ENCODE measurements at regions not wholly inside any gene's neighbourhood (a gene's known extent, or its start where the extent isn't known, plus 50 kb on each side); places are given as distances from the start of the nearest gene placed in this dataset.

DNA sequence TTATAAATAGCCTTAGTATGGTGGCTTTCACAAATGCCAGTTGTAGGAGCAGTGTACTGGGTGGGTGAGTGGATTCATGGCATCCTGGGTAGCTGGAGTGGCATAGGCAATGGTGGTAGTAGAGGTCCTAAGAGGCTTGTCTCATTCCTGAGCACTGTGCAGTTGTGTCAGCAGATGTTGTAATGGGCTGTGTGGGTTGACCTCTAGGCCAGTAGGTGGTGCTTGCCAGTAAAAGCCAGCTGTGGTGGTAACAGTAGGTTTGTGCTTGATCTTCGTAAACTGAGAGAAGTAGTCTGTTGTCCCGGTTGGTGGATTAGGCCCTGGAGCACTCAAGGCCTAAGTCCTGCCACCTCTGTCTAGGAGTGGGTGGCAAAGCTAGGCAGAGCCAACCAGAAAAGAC, 149.7 kb upstream of the SUCLG2 start:
- no peak for DNase-seq (ENCODE audit: low read depth in 1 of 2, low spot score in 1 of 2)
- Histone ChIP-seq H3K27me3 (ENCODE audit: insufficient read depth, poor library complexity, severe bottlenecking) (no peaks in the 10 kb centered on the region), H3K4me3 (replicated peaks; ENCODE audit: insufficient read depth, low read length) (no peak overlapping the region), H3K27ac (replicated peaks) (no peak overlapping the region)
- TF ChIP-seq SPI1 (IDR thresholded peaks at IDR 0.05; ENCODE audit: borderline replicate concordance, low read depth), result no peak
- TF ChIP-seq, protein P1, sequence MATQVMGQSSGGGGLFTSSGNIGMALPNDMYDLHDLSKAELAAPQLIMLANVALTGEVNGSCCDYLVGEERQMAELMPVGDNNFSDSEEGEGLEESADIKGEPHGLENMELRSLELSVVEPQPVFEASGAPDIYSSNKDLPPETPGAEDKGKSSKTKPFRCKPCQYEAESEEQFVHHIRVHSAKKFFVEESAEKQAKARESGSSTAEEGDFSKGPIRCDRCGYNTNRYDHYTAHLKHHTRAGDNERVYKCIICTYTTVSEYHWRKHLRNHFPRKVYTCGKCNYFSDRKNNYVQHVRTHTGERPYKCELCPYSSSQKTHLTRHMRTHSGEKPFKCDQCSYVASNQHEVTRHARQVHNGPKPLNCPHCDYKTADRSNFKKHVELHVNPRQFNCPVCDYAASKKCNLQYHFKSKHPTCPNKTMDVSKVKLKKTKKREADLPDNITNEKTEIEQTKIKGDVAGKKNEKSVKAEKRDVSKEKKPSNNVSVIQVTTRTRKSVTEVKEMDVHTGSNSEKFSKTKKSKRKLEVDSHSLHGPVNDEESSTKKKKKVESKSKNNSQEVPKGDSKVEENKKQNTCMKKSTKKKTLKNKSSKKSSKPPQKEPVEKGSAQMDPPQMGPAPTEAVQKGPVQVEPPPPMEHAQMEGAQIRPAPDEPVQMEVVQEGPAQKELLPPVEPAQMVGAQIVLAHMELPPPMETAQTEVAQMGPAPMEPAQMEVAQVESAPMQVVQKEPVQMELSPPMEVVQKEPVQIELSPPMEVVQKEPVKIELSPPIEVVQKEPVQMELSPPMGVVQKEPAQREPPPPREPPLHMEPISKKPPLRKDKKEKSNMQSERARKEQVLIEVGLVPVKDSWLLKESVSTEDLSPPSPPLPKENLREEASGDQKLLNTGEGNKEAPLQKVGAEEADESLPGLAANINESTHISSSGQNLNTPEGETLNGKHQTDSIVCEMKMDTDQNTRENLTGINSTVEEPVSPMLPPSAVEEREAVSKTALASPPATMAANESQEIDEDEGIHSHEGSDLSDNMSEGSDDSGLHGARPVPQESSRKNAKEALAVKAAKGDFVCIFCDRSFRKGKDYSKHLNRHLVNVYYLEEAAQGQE (IDR thresholded peaks at IDR 0.05; ENCODE audit: insufficient replicate concordance, low read depth), result no peak
- TF ChIP-seq, protein P2, sequence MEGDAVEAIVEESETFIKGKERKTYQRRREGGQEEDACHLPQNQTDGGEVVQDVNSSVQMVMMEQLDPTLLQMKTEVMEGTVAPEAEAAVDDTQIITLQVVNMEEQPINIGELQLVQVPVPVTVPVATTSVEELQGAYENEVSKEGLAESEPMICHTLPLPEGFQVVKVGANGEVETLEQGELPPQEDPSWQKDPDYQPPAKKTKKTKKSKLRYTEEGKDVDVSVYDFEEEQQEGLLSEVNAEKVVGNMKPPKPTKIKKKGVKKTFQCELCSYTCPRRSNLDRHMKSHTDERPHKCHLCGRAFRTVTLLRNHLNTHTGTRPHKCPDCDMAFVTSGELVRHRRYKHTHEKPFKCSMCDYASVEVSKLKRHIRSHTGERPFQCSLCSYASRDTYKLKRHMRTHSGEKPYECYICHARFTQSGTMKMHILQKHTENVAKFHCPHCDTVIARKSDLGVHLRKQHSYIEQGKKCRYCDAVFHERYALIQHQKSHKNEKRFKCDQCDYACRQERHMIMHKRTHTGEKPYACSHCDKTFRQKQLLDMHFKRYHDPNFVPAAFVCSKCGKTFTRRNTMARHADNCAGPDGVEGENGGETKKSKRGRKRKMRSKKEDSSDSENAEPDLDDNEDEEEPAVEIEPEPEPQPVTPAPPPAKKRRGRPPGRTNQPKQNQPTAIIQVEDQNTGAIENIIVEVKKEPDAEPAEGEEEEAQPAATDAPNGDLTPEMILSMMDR (IDR thresholded peaks at IDR 0.05; ENCODE audit: insufficient read depth, low read length), result no peak
- TF ChIP-seq POLR2AphosphoS5 (IDR thresholded peaks at IDR 0.05; ENCODE audit: low read depth), result no peak
- TF ChIP-seq GABPA (IDR thresholded peaks at IDR 0.05; ENCODE audit: low read depth), result no peak

DNA sequence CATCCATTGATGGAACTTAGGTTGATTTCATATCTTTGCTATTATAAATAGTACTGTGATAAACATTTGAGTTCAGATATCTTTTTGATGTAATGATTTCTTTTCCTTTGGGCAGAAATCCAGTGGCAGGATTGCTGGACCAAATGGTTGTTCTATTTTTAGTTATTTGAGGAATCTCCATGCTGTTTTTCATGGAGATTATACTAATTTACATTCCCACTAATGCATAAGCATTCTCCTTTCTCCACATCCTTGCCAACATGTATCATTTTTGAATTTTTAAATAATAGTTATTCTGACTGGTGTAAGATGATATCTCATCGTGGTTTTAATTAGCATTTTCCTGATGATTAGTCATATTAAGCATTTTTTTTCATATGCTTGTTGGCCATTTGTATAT, 144.0 kb upstream of the SUCLG2 start:
- no peak overlapping the region for H3K27ac ChIP-seq (replicated peaks)
- TF ChIP-seq GABPA (IDR thresholded peaks at IDR 0.05; ENCODE audit: low read depth), result no peak
- TF ChIP-seq POLR2AphosphoS5 (IDR thresholded peaks at IDR 0.05; ENCODE audit: low read depth), result no peak
- TF ChIP-seq, protein P1 (IDR thresholded peaks at IDR 0.05; ENCODE audit: insufficient replicate concordance, low read depth), result no peak
- no peak for TF ChIP-seq SPI1 (IDR thresholded peaks at IDR 0.05; ENCODE audit: borderline replicate concordance, low read depth)
- TF ChIP-seq, protein P2 (IDR thresholded peaks at IDR 0.05; ENCODE audit: insufficient read depth, low read length), result no peak
- no peak for DNase-seq (ENCODE audit: low read depth in 1 of 2, low spot score in 1 of 2)
- H3K27me3 ChIP-seq (ENCODE audit: insufficient read depth, poor library complexity, severe bottlenecking), result no peaks in the 10 kb centered on the region
- H3K4me3 ChIP-seq (replicated peaks; ENCODE audit: insufficient read depth, low read length), result no peak overlapping the region

DNA sequence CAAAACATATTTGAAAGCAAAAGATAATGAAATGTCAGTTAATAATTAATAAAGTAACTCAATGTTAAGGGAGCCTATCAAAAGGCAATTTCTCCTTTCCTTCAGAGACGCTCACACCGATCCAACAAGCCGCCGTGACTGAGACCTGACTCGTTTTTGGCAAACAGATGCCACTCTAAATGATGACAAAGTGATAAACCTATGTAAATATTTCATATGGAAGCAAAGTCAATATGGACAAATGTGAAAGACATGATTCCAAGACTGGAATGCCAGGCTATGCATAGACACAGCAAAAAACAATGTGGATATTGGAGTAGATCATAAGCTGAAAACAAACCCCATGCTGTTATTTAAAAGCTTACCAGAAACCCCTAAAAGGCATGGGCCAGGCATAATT, 137.2 kb upstream of the SUCLG2 start:
- no peak for DNase-seq (ENCODE audit: low read depth in 1 of 2, low spot score in 1 of 2)
- H3K27me3 ChIP-seq (ENCODE audit: insufficient read depth, poor library complexity, severe bottlenecking), result no peaks in the 10 kb centered on the region
- no peak overlapping the region for H3K4me3 ChIP-seq (replicated peaks; ENCODE audit: insufficient read depth, low read length)
- H3K27ac ChIP-seq (replicated peaks), result no peak overlapping the region
- TF ChIP-seq, protein P1 (IDR thresholded peaks at IDR 0.05; ENCODE audit: insufficient replicate concordance, low read depth), result no peak
- TF ChIP-seq GABPA (IDR thresholded peaks at IDR 0.05; ENCODE audit: low read depth) (no peak), POLR2AphosphoS5 (IDR thresholded peaks at IDR 0.05; ENCODE audit: low read depth) (no peak)
- TF ChIP-seq, protein P2 (IDR thresholded peaks at IDR 0.05; ENCODE audit: insufficient read depth, low read length), result no peak
